NCI-H2227 (cell line): ENCODE measurements at regions not wholly inside any gene's neighbourhood (a gene's known extent, or its start where the extent isn't known, plus 50 kb on each side); places are given as distances from the start of the nearest gene placed in this dataset.
"Not testable (repeated sequence)": the region's sequence is repeated elsewhere in the genome, so short reads cannot be mapped to it uniquely, and the experiment has no call there.

ENCODE experiments used
- DNase-seq: peaks from one replicate; lab custom pipeline; 2025; ENCODE audit not compliant: unreplicated experiment; lab: John Stamatoyannopoulos, UW

GRCh38 chr16:86861270-86861858 is 283.0 kb downstream of the FOXL1 start:
- DNase-seq: not testable (repeated sequence)

DNA sequence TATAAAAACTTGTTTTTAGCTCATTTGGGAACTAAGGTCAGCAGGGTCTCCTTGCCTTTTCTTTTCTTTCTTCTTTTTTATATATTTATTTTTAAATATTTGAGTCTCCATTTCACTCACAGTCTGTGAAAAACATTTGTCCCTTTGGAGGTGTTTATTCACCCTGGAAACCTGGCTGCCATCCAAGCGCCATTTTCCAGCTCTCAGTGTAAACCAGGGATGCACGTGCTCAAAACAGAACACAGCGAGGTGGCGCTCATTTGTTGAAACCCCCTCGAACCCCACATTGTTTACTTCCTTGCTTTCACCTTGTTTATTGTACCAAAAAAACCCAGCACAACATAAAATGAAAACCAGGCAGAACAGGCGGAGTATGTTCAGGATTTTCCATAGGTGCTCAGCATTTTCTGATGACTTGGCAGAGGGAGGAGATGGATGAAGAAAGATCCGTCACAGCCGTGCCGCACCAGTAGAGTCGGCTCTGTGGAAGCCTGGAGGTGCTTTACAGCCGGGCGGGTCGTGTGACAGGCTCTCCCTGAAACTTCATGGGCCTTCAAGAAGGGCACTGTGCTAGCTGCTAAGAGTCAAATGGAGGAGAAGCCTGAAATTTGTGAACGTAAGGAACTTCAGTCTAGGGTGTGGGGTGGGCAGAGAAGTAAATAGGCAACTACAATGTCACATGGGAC is 284.4 kb downstream of the FOXL1 start:
- no peak for DNase-seq

- DNase-seq: no peak
Measured at GRCh38 chr16:86863609-86864008, 285.3 kb downstream of the FOXL1 start.

GRCh38 chr16:86864586-86864985 is 286.2 kb downstream of the FOXL1 start:
- DNase-seq: no peak

DNA sequence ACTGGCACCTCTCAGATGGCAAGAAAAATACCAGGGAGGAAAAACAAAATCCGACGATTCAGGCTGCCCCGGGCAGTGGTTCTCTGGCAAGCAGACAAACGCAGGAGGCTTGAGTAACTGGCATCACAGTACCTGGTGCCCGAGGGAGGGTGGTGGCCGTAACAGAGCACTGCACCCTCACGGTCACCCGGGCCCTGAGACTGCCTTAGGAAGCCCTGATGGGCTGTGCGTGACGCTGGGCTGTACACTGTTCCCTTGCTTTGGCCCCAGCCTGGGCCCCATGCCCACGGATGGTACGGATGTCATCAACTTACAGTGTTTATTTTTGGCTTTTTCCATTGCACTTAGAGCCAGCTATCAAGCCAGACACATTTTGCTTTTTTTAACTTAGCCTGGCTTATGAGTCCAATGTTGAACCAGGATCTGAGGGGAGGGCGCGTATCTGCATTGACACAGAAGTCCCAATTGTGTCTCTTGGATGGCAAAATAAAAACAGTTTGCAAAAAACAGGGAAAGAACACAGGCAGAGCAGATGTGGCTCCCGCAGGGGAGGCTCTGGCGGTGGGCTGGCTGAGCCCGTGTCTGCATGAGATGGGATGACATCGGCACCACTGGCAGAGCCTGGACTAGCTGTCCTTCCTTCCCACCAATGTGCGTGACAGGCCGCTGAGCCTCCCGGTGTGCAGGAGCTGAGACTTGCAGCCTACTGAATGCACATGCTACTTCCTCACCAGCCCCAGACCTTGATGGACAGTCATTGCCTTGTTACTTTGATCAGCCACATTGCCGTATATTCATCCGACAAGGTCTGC is 287.7 kb downstream of the FOXL1 start:
- no peak for DNase-seq

DNA sequence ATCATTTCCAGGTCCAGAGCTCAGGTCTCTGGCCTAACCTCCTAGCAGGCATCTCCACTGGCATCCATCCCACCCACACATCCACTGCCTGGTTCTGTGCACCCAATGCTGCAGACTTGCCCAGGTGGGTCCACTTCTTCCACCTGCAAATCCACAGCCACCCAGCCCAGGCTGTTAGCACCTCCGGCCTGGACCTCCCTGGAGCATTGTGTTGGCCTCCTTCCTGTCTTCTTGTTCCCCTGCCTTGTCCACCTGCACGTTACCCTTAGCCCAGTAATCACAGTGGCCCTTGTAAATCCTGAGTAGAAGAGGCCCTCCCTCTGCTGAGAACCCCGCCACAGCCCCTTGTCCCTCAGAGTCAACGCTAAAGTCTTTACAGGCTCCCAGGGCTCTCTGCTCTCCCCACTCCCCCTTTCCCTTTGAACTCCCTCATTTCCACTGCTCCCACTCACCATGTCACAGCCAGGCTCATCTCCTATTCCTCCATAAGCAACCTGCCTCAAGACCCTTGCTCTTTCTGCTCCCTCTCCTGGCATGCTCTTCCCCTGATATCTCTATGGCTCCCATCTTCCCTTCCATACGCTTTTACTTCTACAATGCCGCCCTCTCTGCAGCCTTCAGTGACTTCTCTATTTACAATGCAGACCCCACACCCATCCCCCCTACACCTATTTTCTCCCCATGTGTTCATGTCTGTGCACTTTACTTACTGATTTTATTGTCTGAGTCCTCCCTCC is 288.8 kb downstream of the FOXL1 start:
- DNase-seq: no peak

- no peak for DNase-seq
Measured at GRCh38 chr16:86868070-86868469, 289.7 kb downstream of the FOXL1 start.

- DNase-seq: no peak
Measured at GRCh38 chr16:86868786-86869185, 290.4 kb downstream of the FOXL1 start.

GRCh38 chr16:86869288-86870022 is 291.1 kb downstream of the FOXL1 start:
- peak; percentile 29 for DNase-seq

DNA sequence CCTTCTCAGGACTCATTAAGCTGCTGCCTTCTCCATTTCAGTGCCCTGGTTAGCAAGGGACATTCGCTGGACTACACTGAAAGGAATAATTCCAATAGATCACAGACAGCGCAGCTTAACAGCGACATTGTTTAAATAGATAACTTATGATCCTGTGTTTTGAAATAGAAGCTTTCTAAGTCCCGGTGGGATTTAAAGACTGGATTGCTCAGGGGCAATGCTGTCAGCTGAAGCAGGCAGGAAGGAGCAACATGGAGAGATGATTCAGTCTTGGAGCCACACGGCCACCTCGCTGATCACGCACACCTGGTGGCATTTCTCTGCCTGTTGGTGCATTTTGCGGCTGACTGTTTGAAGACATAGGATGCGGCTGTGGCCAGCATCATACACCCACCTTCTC is 292.0 kb downstream of the FOXL1 start:
- no peak for DNase-seq

DNA sequence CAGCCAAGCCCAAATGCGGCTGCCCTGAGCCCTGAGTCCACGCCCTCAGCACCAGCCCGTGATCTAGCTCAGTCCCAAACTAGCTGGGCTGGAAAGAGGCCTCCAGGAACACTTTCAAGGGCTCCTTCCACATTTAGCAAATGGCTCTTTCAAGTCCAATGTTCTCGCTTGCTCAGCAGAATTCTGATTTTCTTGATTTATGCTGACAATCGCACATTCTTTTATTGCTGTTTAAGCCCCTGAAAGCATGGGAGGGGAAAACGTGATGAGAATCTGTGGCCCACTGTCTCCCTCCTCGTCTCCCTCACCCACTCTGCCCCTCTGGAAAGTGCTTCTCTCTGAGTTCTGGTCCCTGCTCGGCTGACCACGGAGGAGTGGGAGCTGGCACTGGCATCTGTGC is 293.8 kb downstream of the FOXL1 start:
- DNase-seq: no peak

GRCh38 chr16:86872833-86873232 is 294.5 kb downstream of the FOXL1 start:
- no peak for DNase-seq

- no peak for DNase-seq
Measured at GRCh38 chr16:86874141-86874540, 295.8 kb downstream of the FOXL1 start.

GRCh38 chr16:86876499-86876898 is 298.1 kb downstream of the FOXL1 start:
- DNase-seq: no peak

- no peak for DNase-seq
Measured at GRCh38 chr16:86877108-86877507, 298.8 kb downstream of the FOXL1 start.

GRCh38 chr16:86877835-86878234 is 299.5 kb downstream of the FOXL1 start:
- DNase-seq: no peak

GRCh38 chr16:86878236-86879080 is 300.1 kb downstream of the FOXL1 start:
- DNase-seq: no peak

- no peak for DNase-seq
Measured at GRCh38 chr16:86879268-86879667, 300.9 kb downstream of the FOXL1 start.

DNA sequence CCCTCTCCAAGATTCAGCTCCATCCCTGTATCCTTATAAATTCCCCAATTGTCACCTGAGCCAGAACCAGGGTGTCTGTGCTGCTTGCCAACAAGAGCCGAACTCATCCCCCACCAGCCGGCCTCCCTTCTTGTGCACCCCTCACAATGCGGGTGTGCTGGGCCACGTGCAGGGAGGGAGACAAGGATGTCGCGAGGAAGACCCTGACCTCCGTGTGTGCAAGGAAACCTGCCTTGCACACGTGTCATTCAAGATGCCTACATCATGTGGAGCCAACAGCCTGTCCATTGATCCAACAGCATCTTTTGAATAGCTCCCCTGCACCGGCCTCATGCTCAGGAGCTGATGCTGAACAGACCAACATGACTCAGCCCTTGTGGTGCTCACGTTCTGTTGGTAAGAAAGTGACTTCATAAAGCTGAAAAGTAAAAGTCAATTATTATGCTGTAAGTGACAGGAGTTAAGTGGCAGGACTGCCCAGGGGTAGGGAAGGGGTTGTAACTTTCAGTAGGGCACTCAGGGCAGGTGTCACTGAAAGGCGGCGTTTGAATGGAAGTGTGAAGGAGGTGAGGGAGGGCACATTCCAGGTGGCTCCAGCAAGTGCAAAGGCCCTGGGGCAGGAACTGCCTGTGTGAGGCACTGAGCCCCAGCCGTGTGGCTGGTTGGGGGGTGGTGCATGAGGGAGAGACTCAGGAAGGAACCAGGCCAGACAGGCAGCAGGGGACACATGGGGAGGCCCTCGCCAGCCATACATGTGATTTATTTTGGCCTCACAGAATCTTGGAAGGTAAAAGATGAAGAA is 302.2 kb downstream of the FOXL1 start:
- DNase-seq: no peak
